Breast epithelium (tissue), 3 donors: ENCODE measurements at regions not wholly inside any gene's neighbourhood (a gene's known extent, or its start where the extent isn't known, plus 50 kb on each side); places are given as distances from the start of the nearest gene placed in this dataset.

ENCODE experiments used
- CTCF ChIP-seq, 3 donors: fragments of 450-650 bp; IDR thresholded peaks; one replicate each; pipeline ENCODE4 v1.5.1; 2016 to 2017; ENCODE audit warnings: antibody characterized with exemption in 3 of 3, mild to moderate bottlenecking in 3 of 3, moderate library complexity in 3 of 3
- POLR2A ChIP-seq: fragments of 450-650 bp; IDR thresholded peaks from one replicate; pipeline ENCODE4 v1.6.1; 2016; ENCODE audit warnings: antibody characterized with exemption, mild to moderate bottlenecking, moderate library complexity
- POLR2AphosphoS5 ChIP-seq, 3 donors: sonication (generic); formaldehyde crosslinking; IDR thresholded peaks; one replicate each; pipeline ENCODE4 v1.6.1; 2017; ENCODE audit warnings: antibody characterized with exemption in 3 of 3

GRCh38 chr5:101163088-101163487 lies 260.0 kb upstream of the ST8SIA4 start:
- TF ChIP-seq POLR2A (no peak), CTCF (IDR thresholded peaks at IDR 0.05) (no peak), POLR2AphosphoS5 (IDR thresholded peaks at IDR 0.05) (no peak)
